WTC11 (cell line): ENCODE measurements at regions not wholly inside any gene's neighbourhood (a gene's known extent, or its start where the extent isn't known, plus 50 kb on each side); places are given as distances from the start of the nearest gene placed in this dataset.

Source experiments
- CREM ChIP-seq: sonication (generic); formaldehyde crosslinking; IDR thresholded peaks from 2 replicates; pipeline ENCODE4 v1.8.1; 2022; ENCODE audit warnings: mild to moderate bottlenecking, missing genetic modification reagents, moderate library complexity
- TCF7 ChIP-seq: sonication (generic); formaldehyde crosslinking; IDR thresholded peaks from 2 replicates; pipeline ENCODE4 v1.8.0; 2022; ENCODE audit warnings: mild to moderate bottlenecking, low read depth, missing genetic modification reagents, moderate library complexity

GRCh38 chr7:156115582-156115981 is 303.3 kb upstream of the SHH start:
- no peak for TF ChIP-seq TCF7 (CRISPR knock-in tag)
- no peak for TF ChIP-seq CREM (CRISPR knock-in tag)
